ENCODE measurements at regions not wholly inside any gene's neighbourhood (a gene's known extent, or its start where the extent isn't known, plus 50 kb on each side); places are given as distances from the start of the nearest gene placed in this dataset.
A peak's percentile ranks its signal among the peaks of the same experiment; 100 is the strongest.

DNA sequence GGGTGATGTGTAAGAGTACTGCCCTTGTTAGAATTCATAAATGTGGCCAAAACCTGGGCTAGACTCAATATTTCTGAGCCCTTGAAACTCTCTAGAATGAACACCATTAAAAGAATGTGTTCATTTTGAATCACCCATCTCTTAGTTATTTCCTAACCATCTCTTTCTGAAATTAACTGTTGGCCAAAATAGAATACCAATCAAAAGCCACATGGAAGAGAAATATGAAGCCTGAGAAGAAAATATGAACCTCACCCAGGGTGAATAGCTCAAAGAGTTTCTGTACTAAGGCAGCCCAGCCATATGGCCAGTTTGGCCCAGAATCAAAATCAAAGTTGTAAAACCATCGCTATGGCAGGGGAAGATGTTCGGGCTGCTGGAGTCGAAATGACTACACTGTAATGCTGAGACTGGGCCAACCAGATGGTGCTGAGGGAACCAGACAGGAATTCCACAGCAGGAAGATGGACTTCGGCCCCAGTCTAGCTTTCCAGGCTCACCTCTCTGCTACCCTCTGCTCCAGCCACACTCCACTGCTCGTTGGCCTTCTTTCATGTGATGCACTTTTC lies 154.3 kb upstream of the ZFHX3 start:
- DNase-seq, result peak; percentile 57

DNA sequence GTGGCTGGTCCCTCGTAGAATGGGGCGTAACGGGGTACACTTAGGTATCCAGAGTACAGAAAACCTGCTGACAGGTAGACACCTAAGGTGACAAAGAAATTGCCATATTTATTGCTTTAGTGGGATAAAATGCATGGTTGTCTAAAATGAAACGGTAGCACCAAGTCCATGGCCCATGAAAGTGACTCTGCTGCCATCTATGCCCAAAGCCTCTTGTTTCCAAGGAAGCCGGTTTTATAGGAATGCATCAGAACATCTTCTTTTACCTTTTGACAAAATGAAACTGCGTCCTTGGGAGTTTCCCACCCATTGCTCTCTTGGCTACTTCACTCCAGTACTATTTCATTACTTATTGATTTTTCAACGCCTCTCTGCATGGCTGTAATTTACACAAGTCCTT lies 151.3 kb upstream of the ZFHX3 start:
- DNase-seq, result no peak

DNA sequence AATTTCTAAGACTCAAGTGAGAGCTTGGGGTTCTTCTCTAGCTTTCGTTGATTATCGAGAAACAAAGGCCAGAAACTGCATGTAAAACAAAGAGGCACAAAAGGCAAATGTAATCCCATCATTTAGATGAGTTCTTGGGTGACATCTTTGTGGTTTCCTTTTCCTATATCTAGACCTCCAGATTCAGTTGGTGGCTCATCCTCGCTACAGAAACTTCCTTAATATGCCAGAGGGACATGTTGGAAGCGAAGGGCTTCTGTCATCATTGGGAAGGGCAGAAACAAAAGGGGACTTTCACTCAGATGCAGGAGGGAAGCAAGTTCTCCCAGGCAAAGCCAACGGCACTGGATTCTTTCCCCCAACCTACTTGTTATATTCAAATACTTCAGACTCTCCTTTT lies 150.6 kb upstream of the ZFHX3 start:
- DNase-seq, result no peak

DNA sequence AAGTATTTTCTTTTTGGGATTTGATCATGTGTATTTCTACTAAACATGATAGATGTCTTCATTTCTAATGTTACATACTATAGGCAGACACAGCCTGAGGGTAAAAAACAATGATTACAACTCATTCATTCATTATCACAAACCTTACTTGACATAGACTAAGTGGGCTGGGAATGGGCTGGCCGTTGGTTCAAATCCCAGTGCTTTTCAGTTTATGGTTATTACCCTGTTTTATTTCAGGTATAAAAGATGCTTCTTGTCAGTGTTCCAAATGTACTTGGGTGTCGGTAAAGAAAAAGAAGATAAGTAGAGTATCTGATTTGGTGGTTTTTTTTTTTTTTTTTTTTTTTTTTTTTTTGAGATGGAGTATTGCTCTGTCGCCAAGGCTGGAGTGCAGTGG lies 149.7 kb upstream of the ZFHX3 start:
- no peak for DNase-seq

DNA sequence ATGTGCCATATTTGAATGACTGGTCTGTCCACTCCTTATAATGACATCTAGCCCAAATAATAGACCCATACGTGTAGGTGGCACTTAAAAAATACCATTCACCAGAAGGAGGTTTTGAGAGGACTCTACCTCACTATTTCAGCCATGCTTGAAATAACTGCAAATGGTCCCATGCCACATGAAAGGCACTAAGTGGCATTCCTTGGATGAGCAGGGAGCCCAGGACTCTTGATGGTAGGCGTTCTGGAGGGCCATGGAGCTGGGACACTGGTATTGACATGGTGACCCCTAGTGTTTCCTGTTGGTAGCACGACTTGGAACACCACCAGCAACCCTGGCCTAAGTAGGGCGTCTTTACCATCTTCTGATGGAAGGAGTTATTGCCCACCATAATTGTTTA lies 148.7 kb upstream of the ZFHX3 start:
- DNase-seq, result peak; percentile 68

DNA sequence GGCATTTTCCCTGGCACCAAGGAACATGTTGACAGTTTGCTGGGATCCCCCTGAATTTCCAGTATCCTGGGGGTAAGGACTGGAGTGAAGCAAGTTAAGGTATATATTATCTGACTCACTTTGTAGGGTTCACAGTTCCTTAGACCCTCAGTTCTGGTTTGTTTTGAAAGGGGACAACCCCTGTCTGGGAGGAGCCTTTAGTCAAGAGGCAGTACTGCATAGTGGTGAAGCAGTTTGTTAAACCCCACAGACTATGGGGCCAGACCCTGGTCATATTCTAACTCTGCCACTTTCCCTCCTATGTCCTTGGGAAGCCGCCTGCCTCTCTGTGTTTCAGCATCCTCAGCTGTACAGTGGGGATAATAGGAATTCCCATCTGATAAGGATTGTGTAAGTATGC lies 145.5 kb upstream of the ZFHX3 start:
- no peak for DNase-seq

DNA sequence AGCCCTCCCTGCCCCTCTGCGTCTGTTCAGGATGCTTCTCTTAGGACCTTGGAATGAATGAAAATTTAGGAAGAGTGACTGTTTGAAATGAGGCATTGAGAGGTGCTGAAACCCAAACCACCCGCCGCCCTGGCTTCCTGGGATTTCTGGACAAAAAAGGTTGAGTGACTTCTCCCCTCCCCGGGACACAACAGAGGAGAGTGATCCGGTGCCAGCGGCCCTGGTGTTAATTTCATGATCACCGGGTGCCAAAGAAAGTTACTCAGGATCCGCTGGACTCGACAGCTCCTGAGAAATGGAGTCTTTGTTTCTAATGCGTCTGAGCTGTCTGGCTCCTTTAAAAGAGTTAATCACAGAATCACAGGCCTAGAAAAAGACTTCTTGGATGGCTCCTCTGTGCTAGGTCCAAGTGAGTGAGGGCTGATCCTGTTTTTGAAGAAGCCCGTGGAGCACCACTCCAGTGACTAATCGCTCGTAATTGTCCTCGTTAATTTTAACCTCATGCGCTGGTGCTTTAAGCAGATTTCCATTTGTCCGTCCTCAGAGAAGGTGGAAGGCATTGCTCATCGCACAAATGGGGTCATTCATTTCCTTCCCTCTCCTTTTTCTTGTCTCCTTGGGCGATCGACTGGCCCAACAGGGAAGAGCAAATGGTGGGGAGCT lies 144.4 kb upstream of the ZFHX3 start:
- no peak for DNase-seq

DNA sequence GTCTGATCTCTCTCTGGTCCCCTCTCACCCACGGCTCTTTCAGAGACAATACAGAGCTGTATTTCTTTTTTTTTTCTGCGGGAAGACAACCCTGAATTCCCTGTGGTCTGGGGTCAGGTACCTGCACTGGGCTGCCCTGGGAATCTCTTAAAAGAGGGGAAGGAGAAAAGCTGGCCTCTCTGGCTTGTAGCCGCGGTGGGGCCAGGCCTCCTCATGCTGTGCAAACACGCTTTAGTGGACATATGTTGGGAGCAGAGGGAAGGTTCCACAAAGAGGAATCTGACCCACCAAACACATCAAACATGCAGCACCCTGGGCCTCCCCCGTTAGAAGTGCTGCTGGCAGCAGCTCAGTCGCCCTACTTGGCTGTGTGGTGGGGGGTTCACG lies 143.7 kb upstream of the ZFHX3 start:
- DNase-seq, result no peak

DNA sequence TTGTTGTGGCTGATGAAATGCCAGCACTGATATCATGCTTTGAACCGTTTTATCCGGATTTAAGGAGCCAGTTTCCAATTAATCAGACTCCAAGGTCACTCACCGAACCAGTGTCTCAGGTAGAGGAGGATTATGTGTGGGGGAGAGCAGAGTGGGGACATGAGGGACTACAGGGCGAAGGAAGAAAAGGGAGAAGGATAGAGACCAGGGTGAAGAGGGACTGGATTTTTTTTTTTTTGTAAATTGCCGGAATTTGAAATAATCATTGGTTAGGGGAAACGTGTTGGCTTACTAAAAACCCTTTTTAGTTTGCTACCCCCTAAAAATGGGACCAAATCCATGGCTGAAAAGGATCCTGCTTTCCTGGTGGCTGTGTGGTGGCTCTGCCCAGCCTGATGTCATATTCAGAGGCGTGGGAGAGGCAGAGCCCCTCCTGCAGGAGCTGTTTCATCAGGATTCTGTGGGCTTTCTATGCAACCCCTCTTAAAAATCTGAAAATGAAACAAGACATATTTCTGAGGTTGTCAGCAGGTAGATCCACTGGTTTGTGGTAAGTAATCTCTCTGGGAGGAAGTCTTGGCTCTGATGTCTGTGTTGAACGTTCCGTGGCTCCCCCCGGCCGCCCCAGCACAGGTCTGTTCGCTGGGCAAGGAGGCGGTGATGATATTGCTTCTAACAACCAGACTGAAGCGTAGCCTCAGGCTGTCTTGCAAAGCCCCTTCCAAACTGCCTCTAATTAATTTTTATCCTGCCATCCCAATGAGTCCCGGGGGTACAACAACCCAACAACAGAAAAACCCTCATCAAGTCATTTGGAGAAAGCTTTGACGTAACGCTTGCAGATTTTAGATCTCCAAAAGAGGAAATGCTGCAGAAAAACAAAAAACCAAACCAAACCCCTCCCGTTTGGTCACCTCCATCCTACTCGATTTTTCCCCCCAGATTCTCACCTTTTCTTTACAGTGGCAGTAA lies 143.0 kb upstream of the ZFHX3 start:
- DNase-seq, result no peak

DNA sequence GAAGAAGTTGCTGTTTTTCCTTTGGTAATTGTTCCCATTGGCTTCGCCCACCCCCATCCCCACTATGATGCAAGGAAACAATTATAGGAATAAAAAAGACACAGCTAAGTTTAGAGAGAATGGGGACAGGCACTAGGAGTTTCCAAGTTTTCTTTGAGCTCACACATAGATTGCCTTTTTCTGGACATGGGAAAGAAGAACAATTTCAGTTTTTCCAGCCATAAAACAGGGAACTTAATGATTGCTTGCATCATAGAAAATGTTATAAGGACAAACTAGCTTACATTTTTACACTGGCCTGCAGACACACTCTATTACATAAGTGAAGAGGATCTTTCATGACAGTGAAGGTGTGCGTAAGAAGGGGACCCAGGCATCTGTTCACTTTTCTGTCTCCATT lies 142.3 kb upstream of the ZFHX3 start:
- no peak for DNase-seq

DNA sequence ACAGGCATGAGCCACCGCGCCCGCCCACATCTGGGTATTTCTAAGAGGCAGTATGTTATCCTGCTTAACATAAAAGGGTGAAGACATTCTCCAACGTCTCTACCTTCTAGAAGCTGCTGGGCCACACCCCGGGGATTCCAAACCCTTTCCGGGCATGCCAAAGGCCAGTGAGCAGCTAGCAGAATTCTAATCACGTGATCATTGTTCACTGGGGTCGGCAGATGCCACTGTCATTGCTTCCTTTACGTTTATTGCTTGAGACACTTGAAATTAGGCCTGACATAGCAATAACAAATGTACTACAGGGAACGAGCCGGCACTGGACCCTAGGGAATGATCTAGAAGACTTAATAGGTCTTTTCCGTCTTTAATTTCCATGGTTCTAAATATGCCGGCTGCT lies 141.2 kb upstream of the ZFHX3 start:
- no peak for DNase-seq

DNA sequence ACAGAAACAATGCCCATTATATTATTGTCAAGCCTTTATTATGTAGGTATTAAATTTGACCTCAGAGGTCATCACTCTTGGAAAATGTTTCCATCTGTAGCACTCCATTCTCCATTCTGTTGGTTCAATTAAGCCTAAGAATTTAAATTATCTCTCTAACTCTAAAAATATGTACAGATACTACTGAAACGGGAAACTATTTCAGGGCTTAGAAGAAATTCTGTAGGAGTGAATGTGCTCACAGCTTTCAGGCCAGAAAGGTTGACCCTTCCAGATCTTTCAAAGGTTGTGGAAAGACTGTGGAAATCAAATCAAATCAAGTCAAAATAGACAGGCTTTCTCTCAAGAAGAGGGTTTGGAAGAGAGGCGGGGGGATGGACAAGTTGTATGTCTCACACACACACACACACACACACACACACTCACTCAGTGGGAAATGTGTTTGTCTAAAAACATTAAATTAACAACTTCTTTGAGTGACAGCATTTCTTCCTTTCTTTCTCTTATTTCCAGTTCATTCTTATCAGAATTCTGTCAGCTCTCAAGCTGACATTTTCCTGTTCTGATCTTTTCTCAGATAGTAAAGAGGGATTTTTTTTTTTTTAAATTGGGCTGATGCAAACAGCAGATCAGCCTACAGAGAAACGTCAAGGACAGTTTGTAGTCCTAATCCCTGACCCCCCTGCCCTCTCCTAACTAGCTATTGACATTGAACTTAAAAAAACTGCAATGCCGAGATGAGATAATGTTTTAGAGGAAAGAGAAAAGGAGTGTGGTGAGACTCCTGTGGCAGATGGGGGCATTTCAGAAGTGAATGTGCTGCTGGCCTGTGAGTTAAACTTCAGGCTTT lies 139.0 kb upstream of the ZFHX3 start:
- no peak for DNase-seq

DNA sequence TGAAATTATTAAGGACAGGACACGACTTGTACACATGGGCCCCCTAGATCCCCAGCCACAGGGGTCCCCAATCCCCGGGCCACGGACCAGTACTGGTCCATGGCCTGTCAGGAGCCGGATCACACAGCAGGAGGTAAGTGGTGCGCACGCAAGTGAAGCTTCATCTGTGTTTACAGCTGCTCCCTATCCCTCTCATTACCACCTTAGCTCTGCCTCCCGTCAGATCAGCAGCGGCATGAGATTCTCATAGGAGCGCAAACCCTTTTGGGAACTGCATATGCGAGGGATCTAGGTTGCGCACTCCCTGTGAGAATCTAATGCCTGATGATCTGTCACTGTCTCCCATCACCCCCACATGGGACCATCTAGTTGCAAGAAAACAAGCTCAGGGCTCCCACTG lies 137.8 kb upstream of the ZFHX3 start:
- no peak for DNase-seq

DNA sequence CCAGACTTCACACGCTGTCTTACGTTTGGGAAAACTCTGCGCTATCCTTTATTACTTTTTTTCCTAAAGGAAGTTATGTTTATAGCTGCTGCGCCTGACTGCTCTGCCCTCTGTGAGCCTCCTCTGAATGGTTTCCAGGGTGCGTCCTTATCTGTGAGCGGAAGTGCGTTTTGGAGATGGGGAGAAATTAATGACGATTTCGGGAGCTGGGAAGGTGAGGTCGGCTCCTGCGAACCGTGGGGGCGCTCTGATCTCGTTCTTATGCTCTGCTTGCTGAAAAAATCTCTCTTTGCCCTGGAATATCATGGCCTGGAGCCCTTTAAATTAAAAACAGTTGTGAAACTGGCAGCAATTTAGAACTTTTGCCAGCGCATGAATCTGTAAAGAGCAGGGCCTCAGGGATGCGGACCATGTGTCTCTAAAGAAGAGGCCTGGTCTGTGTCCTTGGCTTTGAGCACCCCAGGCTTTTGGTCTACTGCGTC lies 135.7 kb upstream of the ZFHX3 start:
- DNase-seq, result no peak

DNA sequence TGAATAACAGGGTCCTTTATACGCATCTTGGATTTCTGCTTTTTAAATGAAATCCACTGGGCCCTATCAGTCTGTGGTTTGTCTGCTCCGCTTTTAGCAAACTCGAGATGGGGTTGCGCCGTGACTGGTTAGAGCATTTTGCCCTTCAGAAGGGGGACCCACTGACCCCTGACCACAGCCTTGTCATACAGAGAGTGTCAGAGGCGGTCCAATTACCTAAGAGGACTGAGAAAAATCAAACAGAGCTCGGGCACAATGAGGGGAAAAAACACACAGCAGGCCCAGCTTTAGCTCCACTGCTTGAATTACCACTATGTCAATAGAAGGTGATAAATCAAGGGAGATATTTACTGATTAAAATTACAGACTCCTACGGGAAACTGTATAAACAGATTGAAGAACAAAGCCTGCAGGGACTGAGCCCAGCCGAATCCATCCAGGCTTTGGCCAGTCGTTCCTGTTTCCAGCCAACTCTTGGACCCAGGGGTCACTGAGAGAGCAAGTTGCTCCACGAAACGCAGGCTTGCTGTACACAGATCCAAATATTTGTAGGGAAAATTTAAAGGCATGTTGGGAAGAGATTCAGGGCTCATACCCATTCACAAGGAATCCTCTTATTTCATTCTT lies 131.9 kb upstream of the ZFHX3 start:
- DNase-seq, result peak; percentile 89

DNA sequence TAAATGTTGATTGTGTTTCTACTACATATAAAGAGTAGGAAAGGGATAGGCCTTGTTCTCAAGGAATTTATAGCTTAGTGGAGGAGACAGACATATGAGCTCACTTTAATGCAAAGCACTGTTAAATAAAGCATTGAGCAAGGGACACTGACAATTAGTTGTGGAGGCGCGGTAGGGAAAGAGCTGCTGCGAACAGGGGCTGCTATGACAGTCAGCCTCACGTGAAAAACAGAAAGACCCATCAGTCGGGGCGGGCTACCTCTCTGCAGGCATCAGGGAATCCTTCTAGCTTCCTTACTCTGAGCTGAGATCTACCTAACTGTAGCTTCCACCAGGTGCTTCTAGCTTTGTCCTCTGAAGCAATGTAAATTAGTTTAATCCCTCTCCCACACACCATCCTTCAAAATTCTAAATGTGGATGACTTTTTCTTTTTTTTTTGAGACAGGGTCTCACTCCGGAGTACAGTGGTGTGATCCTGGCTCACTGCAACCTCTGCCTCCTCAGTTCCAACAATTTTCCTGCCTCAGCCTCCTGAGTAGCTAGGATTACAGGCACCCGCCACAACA lies 129.9 kb upstream of the ZFHX3 start:
- no peak for DNase-seq

DNA sequence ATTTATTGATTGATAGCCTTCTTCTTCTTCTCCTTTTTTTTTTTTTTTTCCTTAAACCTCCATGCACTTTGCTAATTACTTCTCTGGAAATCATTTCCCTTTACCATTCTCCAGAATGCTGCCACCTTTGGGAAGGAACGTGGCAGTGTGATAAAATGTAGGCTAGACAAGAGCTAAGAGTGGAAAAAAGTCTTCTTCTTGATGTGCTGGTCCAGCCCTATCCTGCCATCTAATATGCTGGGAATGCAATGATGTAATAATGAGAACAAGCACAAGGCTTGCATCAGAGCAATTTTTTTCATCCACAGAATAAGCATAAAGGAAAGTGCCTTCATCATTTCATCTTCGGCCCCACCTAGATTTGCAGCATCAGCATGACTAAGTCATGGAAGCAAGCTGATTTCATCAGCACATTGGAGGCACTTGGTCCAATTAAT lies 128.7 kb upstream of the ZFHX3 start:
- DNase-seq, result no peak

DNA sequence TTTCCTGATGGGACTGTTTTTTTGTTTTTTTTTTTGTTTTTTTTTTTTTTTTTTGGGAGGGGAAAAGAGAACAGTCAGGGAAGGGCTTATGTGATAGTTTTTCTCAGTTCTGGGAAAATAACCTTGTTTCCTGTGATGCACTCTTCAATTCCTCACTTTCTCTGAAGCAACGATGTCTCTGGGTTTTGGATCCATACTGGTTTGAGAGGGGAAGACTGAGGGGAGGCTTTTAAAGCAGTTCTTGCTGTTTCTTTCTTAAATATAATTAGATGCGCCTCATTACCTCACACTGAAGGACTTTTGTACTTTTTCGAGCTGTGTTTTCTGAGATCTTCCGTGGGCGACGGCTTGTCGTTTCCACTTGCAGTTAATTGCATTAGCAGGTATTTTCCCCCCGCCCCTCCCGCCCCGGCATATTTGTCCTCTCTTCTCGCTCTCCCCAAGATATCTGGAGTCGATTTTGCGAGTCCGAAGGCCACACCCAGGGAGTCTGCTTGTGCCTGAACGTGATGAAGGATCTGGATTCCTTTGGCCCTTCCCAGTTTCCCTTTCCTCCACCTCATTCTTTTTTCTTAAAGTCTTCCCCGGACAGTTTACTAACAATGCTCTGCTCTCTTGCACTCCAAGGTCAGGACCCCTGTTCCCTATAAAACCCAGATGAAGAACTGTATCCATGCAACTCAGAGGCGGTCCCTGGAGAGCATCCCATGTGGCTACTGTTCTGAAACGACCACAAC lies 125.2 kb upstream of the ZFHX3 start:
- DNase-seq, result peak; percentile 53

DNA sequence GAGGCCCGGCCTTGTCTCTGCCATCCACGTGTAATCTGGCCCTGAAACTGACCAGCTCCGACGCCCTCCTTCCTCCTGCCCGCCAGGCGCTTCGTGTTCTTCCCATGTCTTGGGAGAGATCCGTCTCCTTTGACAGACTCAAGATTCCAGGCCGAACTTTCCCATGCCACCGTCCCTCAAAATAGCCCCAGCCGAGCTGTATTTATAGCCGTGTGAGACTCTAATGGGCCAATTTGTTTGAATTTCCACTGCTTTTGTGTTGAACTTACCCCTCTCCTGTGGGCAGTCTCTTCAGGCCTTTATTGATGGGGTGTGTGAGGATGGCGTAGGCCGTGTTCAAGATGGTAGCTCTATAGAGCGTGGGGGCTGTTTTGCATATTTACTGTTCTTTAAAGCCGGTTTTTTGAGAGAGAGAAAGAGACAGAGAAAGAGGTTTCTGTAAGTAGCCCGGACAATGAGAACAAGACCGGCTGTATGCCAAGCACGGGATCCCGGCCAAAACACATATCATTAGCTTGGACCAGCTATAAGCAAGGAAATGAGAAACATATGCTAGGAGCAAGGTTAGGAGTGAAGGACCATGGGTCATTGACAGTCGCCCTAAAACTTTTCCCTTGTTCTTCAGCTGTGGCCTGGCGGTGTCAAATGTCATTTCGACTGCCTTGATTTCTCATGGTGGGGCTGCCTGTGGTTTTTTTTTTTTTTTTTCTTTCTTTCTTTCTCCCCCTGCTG lies 124.5 kb upstream of the ZFHX3 start:
- peak; percentile 86 for DNase-seq

DNA sequence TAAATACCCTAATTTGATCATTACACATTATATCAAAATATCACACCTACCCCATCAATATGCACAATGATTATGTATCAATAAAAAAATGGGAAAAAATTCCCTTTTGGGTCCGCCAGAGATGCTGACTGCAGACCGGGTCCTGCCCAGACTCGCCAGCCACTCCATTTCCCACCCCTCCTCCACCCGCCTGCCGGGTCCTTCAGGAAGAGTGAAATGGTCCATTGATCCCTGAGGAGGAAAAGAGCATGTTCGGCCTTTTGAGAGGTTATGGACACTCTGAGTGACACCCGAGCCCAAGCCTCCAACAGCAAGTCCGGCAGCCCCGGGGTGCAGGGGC lies 123.9 kb upstream of the ZFHX3 start:
- peak; percentile 51 for DNase-seq

DNA sequence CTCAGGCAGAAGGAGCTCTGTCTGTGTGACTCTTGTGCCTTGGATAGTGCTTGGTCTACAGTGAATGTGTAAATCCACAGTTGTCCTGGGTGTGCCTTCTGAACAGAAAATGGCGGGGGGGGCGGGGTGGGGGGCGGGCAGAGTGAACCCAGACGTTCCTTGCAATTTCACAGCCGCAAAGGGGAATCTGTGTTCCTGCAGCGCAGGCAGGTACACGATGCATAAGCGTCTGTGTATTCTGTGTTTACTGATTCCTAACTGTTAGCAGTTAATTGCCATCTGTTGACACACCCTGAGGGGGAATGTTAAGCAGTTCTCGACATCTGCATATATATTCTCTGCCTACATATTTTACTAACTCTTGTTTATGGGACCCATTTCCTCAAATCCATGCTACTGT lies 123.5 kb upstream of the ZFHX3 start:
- peak; percentile 86 for DNase-seq

Data from NCI-H69 (cell line).